Neutrophil (primary cell): ENCODE measurements at regions not wholly inside any gene's neighbourhood (a gene's known extent, or its start where the extent isn't known, plus 50 kb on each side); places are given as distances from the start of the nearest gene placed in this dataset.

ENCODE experiments used
- H3K27ac ChIP-seq: fragments of 200-600 bp; sonication (generic); 2 replicates; pipeline ENCODE4 v1.5.1; 2016; ENCODE audit warnings: mild to moderate bottlenecking, moderate library complexity
- H3K27me3 ChIP-seq: fragments of 200-600 bp; sonication (generic); 2 replicates; pipeline ENCODE4 v1.6.0; 2016; ENCODE audit warnings: mild to moderate bottlenecking
- H3K36me3 ChIP-seq: fragments of 200-600 bp; sonication (generic); 2 replicates; pipeline ENCODE4 v1.5.1; 2017
- H3K4me1 ChIP-seq, 2 experiments: fragments of 200-600 bp in 1 of 2; sonication (generic) in 1 of 2; 1 replicate in 1 of 2; 2 replicates in 1 of 2; pipeline versions ENCODE4 v1.5.1 to v1.6.1; 2013 to 2016; ENCODE audit warnings: low read depth in 1 of 2, low read length in 1 of 2, mild to moderate bottlenecking in 1 of 2, moderate library complexity in 1 of 2; ENCODE audit not compliant: control insufficient read depth in 1 of 2, insufficient read depth in 1 of 2
- H3K4me3 ChIP-seq, 2 experiments: fragments of 200-600 bp in 1 of 2; sonication (generic) in 1 of 2; 1 replicate in 1 of 2; 2 replicates in 1 of 2; pipeline ENCODE4 v1.5.1; 2013 to 2016; ENCODE audit warnings: low read depth in 1 of 2, low read length in 1 of 2, mild to moderate bottlenecking in 1 of 2, moderate library complexity in 1 of 2
- H3K9me3 ChIP-seq: fragments of 200-600 bp; sonication (generic); 2 replicates; pipeline ENCODE4 v1.5.1; 2016
- TF ChIP-seq, protein P1 (sequence below): fragments of 200-600 bp; sonication (generic); IDR thresholded peaks from 2 replicates; pipeline ENCODE4 v1.5.1; 2016; ENCODE audit warnings: antibody characterized with exemption

DNA sequence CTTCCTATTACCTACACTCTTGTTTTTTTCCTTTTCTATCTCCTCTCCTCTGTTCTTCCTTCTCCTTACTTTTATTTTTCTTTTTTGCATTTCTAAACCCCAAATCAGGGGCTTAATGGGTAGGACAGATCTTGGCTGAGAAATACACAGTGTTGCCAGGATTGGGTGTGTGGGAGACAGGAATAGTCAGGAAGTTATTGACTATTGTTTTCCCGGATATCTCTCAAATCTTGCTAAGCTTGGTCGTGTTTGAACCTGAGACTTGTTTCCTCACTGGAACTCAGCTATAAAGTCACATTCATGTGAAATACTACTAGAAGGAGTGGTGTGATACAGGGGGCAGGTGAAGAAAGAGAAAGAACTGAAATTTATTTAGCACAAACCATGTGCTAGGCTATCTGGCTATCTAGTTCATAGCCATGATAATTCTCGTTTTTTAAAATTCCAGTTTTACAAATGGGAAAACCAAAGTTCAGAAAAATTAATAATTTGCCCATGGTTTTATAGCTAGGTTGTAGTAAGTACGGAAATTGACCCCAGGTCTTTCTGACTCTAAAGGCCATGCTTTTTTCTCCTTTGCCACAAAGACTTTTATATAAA lies 343.2 kb upstream of the UMPS start:
- TF ChIP-seq, protein P1, sequence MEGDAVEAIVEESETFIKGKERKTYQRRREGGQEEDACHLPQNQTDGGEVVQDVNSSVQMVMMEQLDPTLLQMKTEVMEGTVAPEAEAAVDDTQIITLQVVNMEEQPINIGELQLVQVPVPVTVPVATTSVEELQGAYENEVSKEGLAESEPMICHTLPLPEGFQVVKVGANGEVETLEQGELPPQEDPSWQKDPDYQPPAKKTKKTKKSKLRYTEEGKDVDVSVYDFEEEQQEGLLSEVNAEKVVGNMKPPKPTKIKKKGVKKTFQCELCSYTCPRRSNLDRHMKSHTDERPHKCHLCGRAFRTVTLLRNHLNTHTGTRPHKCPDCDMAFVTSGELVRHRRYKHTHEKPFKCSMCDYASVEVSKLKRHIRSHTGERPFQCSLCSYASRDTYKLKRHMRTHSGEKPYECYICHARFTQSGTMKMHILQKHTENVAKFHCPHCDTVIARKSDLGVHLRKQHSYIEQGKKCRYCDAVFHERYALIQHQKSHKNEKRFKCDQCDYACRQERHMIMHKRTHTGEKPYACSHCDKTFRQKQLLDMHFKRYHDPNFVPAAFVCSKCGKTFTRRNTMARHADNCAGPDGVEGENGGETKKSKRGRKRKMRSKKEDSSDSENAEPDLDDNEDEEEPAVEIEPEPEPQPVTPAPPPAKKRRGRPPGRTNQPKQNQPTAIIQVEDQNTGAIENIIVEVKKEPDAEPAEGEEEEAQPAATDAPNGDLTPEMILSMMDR: no peak
- Histone ChIP-seq H3K27ac (no peak overlapping the region), H3K27me3 (peaks cover 50% of the 10 kb centered on the region), H3K4me3 (no peak overlapping the region), H3K9me3 (no peaks in the 10 kb centered on the region), H3K36me3 (no peaks in the 10 kb centered on the region), H3K4me1 (no peaks in the 10 kb centered on the region)

DNA sequence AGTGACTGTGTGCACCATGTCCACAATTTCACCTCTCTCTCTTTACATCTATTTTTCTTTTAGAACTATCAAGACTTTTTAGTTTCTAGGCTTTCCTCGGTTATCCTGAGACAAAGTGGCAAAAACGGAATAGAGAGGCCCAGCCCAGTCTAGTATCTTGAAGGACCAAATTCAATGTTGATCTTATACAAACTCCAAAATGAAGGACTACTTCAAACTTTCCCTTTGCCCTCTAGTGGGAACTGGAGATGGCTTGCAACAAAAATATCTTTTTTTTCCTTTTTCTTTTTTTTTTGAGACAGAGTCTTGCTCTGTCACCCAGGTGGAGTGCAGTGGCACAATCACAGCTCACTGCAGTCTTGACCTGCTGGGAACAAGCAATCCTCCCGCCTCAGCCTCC lies 338.5 kb upstream of the UMPS start:
- H3K9me3 ChIP-seq: no peaks in the 10 kb centered on the region
- no peak overlapping the region for H3K27ac ChIP-seq
- TF ChIP-seq, protein P1: no peak
- H3K27me3 ChIP-seq: peaks cover 34% of the 10 kb centered on the region
- no peaks in the 10 kb centered on the region for H3K36me3 ChIP-seq
- no peaks in the 10 kb centered on the region for H3K4me1 ChIP-seq
- H3K4me3 ChIP-seq: no peak overlapping the region

- TF ChIP-seq, protein P1: no peak
- H3K27me3 ChIP-seq: peaks cover 29% of the 10 kb centered on the region
- H3K4me3 ChIP-seq: no peak overlapping the region
- no peaks in the 10 kb centered on the region for H3K4me1 ChIP-seq
- no peaks in the 10 kb centered on the region for H3K9me3 ChIP-seq
- H3K36me3 ChIP-seq: no peaks in the 10 kb centered on the region
- no peak overlapping the region for H3K27ac ChIP-seq
These were observed 336.9 kb upstream of the UMPS start for GRCh38 chr3:124393340-124393739.

- Histone ChIP-seq H3K27me3 (peaks cover 13% of the 10 kb centered on the region), H3K27ac (no peak overlapping the region), H3K4me1 (no peaks in the 10 kb centered on the region), H3K9me3 (no peaks in the 10 kb centered on the region), H3K4me3 (no peak overlapping the region), H3K36me3 (no peaks in the 10 kb centered on the region)
- TF ChIP-seq, protein P1: no peak
These were observed 335.1 kb upstream of the UMPS start for GRCh38 chr3:124395162-124395561.

DNA sequence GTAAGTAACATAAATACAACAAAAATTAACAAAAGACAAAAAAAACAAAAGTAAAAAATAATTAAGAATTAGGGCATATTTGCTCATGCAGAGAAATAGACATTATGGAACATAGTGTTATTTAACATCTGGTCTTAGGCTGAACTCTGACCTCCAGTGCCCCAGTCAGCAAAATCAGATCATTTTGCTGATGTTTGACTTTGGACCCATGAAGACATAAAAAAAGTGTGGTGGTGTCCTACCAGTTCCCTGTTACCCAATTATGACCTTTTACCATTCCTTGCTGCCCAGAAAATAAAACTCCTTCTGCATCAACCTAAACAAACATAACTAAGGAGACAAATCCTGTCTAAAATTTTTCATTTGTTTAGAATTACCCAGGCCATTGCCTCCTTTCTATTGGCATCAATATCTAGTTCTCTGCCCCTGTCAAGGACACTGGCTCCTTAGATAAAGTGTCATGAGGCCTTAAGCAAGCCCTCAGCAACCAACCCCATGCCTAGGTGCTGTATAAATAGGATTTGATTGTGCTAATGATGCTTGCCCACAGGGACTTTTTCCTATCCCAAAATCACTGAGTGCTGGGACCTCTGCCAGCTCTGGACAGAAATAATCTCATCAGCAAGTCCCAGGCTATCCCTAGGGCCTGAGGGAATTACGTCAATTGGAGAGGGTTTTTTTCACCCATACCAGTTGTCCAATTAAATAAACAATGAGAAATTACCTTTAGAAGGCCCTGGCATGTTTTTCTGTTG lies 334.5 kb upstream of the UMPS start:
- Histone ChIP-seq H3K4me1 (no peaks in the 10 kb centered on the region), H3K4me3 (no peak overlapping the region), H3K27ac (no peak overlapping the region), H3K27me3 (peaks cover 10% of the 10 kb centered on the region), H3K9me3 (no peaks in the 10 kb centered on the region), H3K36me3 (no peaks in the 10 kb centered on the region)
- TF ChIP-seq, protein P1: no peak
